H9 (cell line): ENCODE measurements at regions not wholly inside any gene's neighbourhood (a gene's known extent, or its start where the extent isn't known, plus 50 kb on each side); places are given as distances from the start of the nearest gene placed in this dataset.

ENCODE experiments used
- DNase-seq: peaks from one replicate; pipeline ENCODE4 v3.0.0-alpha.2; 2017
- H2AFZ ChIP-seq: one replicate; pipeline ENCODE4 v1.6.1; 2013; ENCODE audit warnings: mild to moderate bottlenecking, low read length, control low read depth, moderate library complexity
- H2AK5ac ChIP-seq: 2 replicates; pipeline ENCODE4 v1.6.1; 2013; ENCODE audit warnings: low read length, control low read depth, mixed read lengths; ENCODE audit not compliant: insufficient read length
- H2BK120ac ChIP-seq: one replicate; pipeline ENCODE4 v1.6.1; 2013; ENCODE audit warnings: low read depth, mild to moderate bottlenecking, low read length, control low read depth, inconsistent platforms; ENCODE audit not compliant: poor library complexity, severe bottlenecking
- H2BK12ac ChIP-seq: 2 replicates; pipeline ENCODE4 v1.6.1; 2013; ENCODE audit warnings: low read length, control low read depth, mixed read lengths, low read depth; ENCODE audit not compliant: insufficient read length
- H2BK15ac ChIP-seq: 2 replicates; pipeline ENCODE4 v1.6.1; 2013; ENCODE audit warnings: low read depth, low read length, control low read depth
- H2BK20ac ChIP-seq: one replicate; pipeline ENCODE4 v1.6.1; 2013; ENCODE audit warnings: low read depth, mild to moderate bottlenecking, low read length, control low read depth, inconsistent platforms; ENCODE audit not compliant: poor library complexity, severe bottlenecking
- H2BK5ac ChIP-seq: 2 replicates; pipeline ENCODE4 v1.6.1; 2013; ENCODE audit warnings: low read length, control low read depth, mixed read lengths; ENCODE audit not compliant: insufficient read length
- H3K14ac ChIP-seq: 2 replicates; pipeline ENCODE4 v1.6.1; 2013; ENCODE audit warnings: low read length, control low read depth; ENCODE audit not compliant: insufficient read depth
- H3K18ac ChIP-seq: 2 replicates; pipeline ENCODE4 v1.6.1; 2013; ENCODE audit warnings: low read depth, mild to moderate bottlenecking, mixed read lengths, low read length, control low read depth; ENCODE audit not compliant: insufficient read length
- H3K23ac ChIP-seq: 2 replicates; pipeline ENCODE4 v1.6.1; 2013; ENCODE audit warnings: low read length, control low read depth, mixed read lengths, low read depth; ENCODE audit not compliant: insufficient read length
- H3K23me2 ChIP-seq: 2 replicates; pipeline ENCODE4 v1.6.1; 2013; ENCODE audit warnings: low read depth, mild to moderate bottlenecking, mixed read lengths, low read length, control low read depth; ENCODE audit not compliant: insufficient read length, poor library complexity, severe bottlenecking
- H3K27ac ChIP-seq: 2 replicates; pipeline ENCODE4 v1.5.1; 2013; ENCODE audit warnings: low read length, control low read depth, mixed read lengths, low read depth; ENCODE audit not compliant: insufficient read length
- H3K27me3 ChIP-seq: 2 replicates; pipeline ENCODE4 v1.6.1; 2013; ENCODE audit warnings: low read length, control low read depth, inconsistent platforms; ENCODE audit not compliant: insufficient read depth
- H3K4ac ChIP-seq: 2 replicates; pipeline ENCODE4 v1.6.1; 2013; ENCODE audit warnings: low read depth, mild to moderate bottlenecking, control low read depth, inconsistent platforms, low read length, moderate library complexity
- H3K4me1 ChIP-seq: 2 replicates; pipeline ENCODE4 v1.6.1; 2013; ENCODE audit warnings: low read length, control low read depth, inconsistent platforms; ENCODE audit not compliant: insufficient read depth
- H3K4me2 ChIP-seq: 2 replicates; pipeline ENCODE4 v1.6.1; 2013; ENCODE audit warnings: low read length, control low read depth, mixed read lengths; ENCODE audit not compliant: insufficient read length, insufficient read depth
- H3K56ac ChIP-seq: 2 replicates; pipeline ENCODE4 v1.6.1; 2013; ENCODE audit warnings: low read depth, mild to moderate bottlenecking, mixed read lengths, low read length, control low read depth; ENCODE audit not compliant: insufficient read length
- H3K79me1 ChIP-seq: 2 replicates; pipeline ENCODE4 v1.6.1; 2013; ENCODE audit warnings: low read depth, mild to moderate bottlenecking, moderate library complexity, low read length, control low read depth, inconsistent platforms; ENCODE audit not compliant: insufficient read depth, poor library complexity, severe bottlenecking
- H3K79me2 ChIP-seq: 2 replicates; pipeline ENCODE4 v1.6.1; 2013; ENCODE audit warnings: low read length, control low read depth, inconsistent platforms; ENCODE audit not compliant: insufficient read depth
- H3K9ac ChIP-seq: 2 replicates; pipeline ENCODE4 v1.6.1; 2013; ENCODE audit warnings: low read length, control low read depth, mixed read lengths; ENCODE audit not compliant: insufficient read length; ENCODE audit errors: extremely low read depth
- H3K9me3 ChIP-seq: one replicate; pipeline ENCODE4 v1.6.1; 2013; ENCODE audit warnings: low read depth, low read length, inconsistent platforms; ENCODE audit not compliant: control insufficient read depth
- H3T11ph ChIP-seq: one replicate; pipeline ENCODE4 v1.6.1; 2013; ENCODE audit warnings: mild to moderate bottlenecking, low read length, control low read depth, inconsistent platforms
- H4K20me1 ChIP-seq: one replicate; pipeline ENCODE4 v1.6.1; 2013; ENCODE audit not compliant: control insufficient read depth, insufficient read length, insufficient read depth
- H4K5ac ChIP-seq: 2 replicates; pipeline ENCODE4 v1.6.1; 2013; ENCODE audit warnings: low read depth, mild to moderate bottlenecking, mixed read lengths, low read length, control low read depth; ENCODE audit not compliant: insufficient read length
- H4K8ac ChIP-seq: replicated peaks from 2 replicates; pipeline ENCODE4 v1.6.1; 2013; ENCODE audit warnings: low read length, control low read depth, mixed read lengths, low read depth; ENCODE audit not compliant: insufficient read length
- H4K91ac ChIP-seq: 2 replicates; pipeline ENCODE4 v1.6.1; 2013; ENCODE audit warnings: low read depth, mild to moderate bottlenecking, moderate library complexity, mixed read lengths, low read length, control low read depth; ENCODE audit not compliant: insufficient read length
- H3K27ac Mint-ChIP-seq, 3 experiments: 2 replicates in 2 of 3; 3 replicates in 1 of 3; pipeline ENCODE4 v1.8.0; 2020 to 2021; ENCODE audit warnings: mixed read lengths in 3 of 3, mild to moderate bottlenecking in 1 of 3, moderate library complexity in 1 of 3
- H3K27me3 Mint-ChIP-seq: 2 replicates; pipeline ENCODE4 v1.8.0; 2021; ENCODE audit warnings: low read depth, mild to moderate bottlenecking, moderate library complexity, mixed read lengths
- H3K36me3 Mint-ChIP-seq, 3 experiments: 2 replicates in 2 of 3; 3 replicates in 1 of 3; pipeline ENCODE4 v1.8.0; 2020 to 2021; ENCODE audit warnings: low read depth in 3 of 3, mixed read lengths in 3 of 3; ENCODE audit not compliant: insufficient read depth in 1 of 3
- H3K4me1 Mint-ChIP-seq, 2 experiments: 2 replicates each; pipeline ENCODE4 v1.8.0; 2020; ENCODE audit warnings: mixed read lengths in 2 of 2
- H3K4me3 Mint-ChIP-seq, 2 experiments: 2 replicates in 1 of 2; 3 replicates in 1 of 2; pipeline ENCODE4 v1.8.0; 2020 to 2021; ENCODE audit warnings: mild to moderate bottlenecking in 2 of 2, mixed read lengths in 2 of 2, moderate library complexity in 1 of 2
- H3K9me3 Mint-ChIP-seq, 2 experiments: 2 replicates in 1 of 2; 3 replicates in 1 of 2; pipeline ENCODE4 v1.8.0; 2020; ENCODE audit warnings: mild to moderate bottlenecking in 2 of 2, mixed read lengths in 2 of 2, moderate library complexity in 1 of 2
- CTCF ChIP-seq: fragments of 200-600 bp; sonication (generic); conservative IDR thresholded peaks from 3 replicates; pipeline ENCODE4 v1.8.0; 2021; ENCODE audit warnings: antibody characterized with exemption, mild to moderate bottlenecking
- WGBS: extraction: QIAGEN DNeasy Blood & Tissue Kit; methylation state at CpG from one replicate; pipeline ENCODE4 v1.1.7; 2013; ENCODE audit warnings: missing lambda C conversion rate, low lambda C conversion rate, mixed read lengths; ENCODE audit not compliant: insufficient read length; ENCODE audit errors: extremely low coverage; 5-methylcytosine and 5-hydroxymethylcytosine counted together

GRCh38 chr11:28529540-28530410 lies 421.6 kb downstream of the METTL15 start:
- H3K27ac Mint-ChIP-seq = no peak overlapping the region
- Histone ChIP-seq H3K79me1 (no peaks in the 10 kb centered on the region), H3K18ac (no peak overlapping the region), H3K56ac (no peak overlapping the region), H3T11ph (no peak overlapping the region), H2BK12ac (no peak overlapping the region), H3K23me2 (no peaks in the 10 kb centered on the region), H3K27ac (no peak overlapping the region), H2AK5ac (no peak overlapping the region), H3K4me1 (no peaks in the 10 kb centered on the region), H2BK5ac (no peak overlapping the region), H3K9ac (no peak overlapping the region), H2BK20ac (no peak overlapping the region), H3K23ac (no peak overlapping the region), H2AFZ (no peak overlapping the region), H4K5ac (no peak overlapping the region), H3K14ac (no peak overlapping the region), H4K20me1 (no peaks in the 10 kb centered on the region), H3K79me2 (no peaks in the 10 kb centered on the region), H2BK15ac (no peak overlapping the region), H4K8ac (no peak overlapping the region), H2BK120ac (no peak overlapping the region), H3K27me3 (no peaks in the 10 kb centered on the region), H4K91ac (no peak overlapping the region), H3K4me2 (no peak overlapping the region), H3K4ac (no peak overlapping the region), H3K9me3 (no peaks in the 10 kb centered on the region)
- peak; percentile 73 for TF ChIP-seq CTCF
- H3K27me3 Mint-ChIP-seq = no peaks in the 10 kb centered on the region
- H3K36me3 Mint-ChIP-seq = peaks cover 12 to 17% (median 16%) of the 10 kb centered on the region in 3 experiments
- WGBS = no CpG with 5 or more reads among the region's 3 CpGs
- no peak overlapping the region for H3K4me3 Mint-ChIP-seq
- no peak for DNase-seq
- peaks cover 14 to 21% of the 10 kb centered on the region in 2 experiments for H3K9me3 Mint-ChIP-seq
- H3K4me1 Mint-ChIP-seq = no peaks in the 10 kb centered on the region
